HG03575 (cell line): ENCODE measurements at regions not wholly inside any gene's neighbourhood (a gene's known extent, or its start where the extent isn't known, plus 50 kb on each side); places are given as distances from the start of the nearest gene placed in this dataset.
A peak's percentile ranks its signal among the peaks of the same experiment; 100 is the strongest.
"Not testable (repeated sequence)": the region's sequence is repeated elsewhere in the genome, so short reads cannot be mapped to it uniquely, and the experiment has no call there.

Source experiments
- ATAC-seq: cut with Tn5 transposase; IDR thresholded peaks from one replicate; pipeline ENCODE4 v1.9.1; 2021; ENCODE audit not compliant: unreplicated experiment, insufficient number of reproducible peaks, low FRiP score; ENCODE audit errors: extremely low read depth

DNA sequence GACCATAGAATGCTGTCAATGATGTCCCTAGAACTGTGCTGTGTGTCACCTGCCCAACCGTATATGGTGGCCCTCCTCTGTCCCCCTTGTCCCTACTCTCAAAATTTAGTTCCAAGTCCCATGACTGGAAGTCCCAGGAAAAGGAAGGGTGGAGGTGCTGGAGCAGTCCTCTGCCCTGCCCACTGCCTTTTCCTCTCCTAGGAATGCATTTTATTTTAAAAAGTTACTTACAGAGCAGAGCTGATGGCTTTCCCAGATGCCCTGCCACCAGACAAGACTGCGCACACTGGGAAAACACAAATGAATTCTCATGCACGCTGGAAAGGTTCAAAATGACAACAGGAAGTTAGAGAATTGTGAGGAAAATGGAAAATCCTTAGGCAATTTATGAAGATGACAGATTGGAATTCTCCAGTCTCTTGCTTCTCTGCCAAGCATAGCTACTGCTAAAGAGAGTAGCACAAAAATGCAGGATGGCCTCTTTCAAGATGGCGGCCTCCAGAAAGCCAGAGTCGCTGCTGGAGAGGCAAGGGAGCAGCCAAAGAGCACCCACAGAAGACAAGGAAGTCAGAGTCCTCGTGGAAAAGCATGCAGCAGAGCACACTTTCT lies 117.1 kb upstream of the TSC22D1 start:
- no peak for ATAC-seq

DNA sequence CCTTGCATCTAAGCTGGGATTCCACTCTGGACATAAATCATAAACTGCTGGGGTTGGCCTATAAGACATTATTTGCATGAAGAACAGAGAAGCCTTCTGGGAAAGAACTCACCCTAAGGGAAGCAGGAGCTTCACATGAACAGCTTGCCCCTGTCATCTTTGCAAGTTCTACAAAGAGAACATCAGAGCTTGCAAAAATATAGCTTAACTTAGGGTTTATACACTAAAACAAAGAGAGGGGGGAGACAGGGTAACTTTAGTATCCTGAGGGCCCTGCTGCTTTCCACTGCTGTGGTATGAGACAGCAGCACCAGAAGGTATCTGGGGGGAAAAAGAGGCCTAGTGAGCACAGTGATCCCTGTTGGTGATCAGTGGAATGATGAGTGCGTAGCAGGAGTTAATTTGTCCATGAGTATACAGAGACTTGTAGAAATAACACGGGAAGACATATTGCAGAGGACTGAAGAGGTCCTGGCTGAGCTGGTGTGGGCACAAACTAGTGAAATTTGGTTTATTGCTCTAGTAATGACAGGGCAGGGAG lies 116.1 kb upstream of the TSC22D1 start:
- no peak for ATAC-seq

DNA sequence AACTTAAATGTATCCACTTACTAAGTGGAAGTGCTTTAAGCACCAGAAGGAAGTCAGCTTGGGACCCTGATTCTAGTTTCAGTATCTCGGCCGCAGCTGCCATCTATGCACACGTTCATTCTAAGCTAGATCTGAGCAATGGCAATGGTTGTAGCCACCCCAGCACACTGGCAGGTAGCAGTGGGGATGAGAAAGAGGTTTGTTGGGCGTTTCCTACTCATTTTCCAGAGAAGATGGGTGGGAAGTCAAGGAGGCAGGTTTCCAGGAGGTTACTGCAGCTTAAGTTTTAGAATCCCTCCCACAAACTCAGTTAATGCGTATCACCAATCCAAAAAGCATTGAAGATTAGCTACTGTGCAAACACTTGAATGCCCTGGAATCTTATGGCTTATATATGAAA lies 114.2 kb upstream of the TSC22D1 start:
- ATAC-seq, result no peak

DNA sequence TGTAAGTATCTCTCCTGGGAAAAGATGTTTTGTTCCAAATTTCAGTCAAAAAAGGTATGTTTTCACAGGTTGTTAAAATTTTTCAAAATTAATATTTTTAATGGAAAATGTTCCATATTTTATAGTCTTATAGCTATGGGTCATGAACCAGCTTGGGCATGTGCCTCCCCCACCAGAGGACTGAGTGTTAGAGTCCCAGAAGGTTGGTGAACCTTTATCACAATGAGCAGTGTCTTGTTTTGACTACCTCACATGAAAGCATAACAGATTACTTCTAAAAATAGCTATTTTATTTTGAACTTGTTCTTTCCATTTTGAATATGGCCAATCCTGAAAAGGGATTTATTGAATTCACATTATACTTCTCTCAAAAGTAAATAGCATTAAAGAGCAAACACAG lies 112.5 kb upstream of the TSC22D1 start:
- ATAC-seq, result no peak

DNA sequence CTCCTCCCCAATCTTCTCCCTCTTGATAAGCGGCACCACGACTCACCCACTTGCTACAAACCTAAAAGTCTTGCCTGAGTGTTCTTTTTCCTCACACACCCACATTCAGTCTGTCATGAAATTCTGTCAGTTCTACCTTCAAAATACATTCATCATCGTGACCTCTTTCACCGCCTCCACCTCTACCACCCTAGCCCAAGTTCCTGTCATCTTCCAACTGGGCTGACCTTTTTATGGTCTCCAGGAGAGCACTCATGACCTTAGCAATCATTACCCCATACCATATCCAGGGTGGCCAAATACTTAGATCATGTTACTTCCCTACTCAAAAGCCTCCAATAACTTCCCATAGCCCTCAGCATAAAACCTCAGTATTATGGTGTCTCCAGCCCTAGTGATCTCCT lies 110.4 kb upstream of the TSC22D1 start:
- ATAC-seq, result no peak

DNA sequence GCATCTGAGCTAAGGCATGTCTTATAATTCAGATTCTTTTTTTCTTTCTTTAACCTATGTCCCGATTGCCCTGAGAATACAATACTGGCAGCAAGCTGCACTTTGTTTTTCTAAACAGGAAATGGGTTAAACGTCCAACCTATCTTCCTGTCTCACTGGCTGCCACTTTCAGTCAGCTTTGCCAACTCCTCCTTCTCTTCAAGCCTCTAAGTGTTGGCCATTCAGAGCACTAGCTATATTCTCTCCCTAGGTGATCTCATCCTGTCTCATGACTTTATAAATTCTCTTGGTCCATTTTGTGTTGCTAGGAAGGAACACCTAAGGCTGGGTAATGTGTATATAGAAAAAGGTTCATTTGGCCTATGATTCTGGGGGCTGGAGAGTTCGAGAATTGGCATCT lies 109.5 kb upstream of the TSC22D1 start:
- ATAC-seq, result no peak

DNA sequence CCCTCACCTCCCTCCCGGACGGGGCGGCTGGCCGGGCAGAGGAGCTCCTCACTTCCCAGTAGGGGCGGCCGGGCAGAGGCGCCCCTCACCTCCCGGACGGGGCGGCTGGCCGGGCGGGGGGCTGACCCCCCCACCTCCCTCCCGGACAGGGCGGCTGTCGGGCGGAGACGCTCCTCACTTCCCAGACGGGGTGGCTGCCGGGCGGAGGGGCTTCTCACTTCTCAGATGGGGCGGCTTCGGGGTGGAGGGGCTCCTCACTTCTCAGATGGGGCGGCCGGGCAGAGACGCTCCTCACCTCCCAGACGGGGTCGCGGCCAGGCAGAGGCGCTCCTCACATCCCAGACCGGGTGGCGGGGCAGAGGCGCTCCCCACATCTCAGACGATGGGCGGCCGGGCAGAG lies 106.3 kb upstream of the TSC22D1 start:
- not testable (repeated sequence) for ATAC-seq

DNA sequence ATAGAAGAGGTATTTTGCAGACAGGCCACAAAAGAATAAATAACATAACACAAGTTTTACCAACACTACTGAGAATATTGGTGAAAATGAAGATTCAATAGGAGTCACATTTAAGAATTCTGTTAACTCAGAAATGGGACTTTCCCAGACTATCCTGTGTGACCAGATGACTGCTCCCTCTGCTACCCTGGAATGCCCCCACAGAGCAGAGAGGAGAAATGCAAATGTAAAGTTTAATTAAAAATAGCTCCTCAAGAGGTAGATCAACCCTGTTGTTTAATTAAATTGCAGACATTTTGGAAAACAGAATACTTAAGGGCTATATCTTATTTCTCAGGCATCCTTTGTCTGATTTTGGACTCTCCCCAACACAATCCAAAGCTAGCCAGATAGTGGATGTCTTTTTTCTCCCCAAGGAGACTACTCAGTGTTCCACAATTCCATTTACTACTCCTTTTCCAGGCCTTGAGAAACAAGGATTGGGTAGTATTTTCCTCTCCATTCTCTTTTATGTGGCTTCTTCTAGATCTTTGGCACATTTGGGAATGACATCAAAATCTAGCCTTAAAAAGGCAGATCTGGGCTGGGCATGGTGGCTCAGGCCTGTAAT lies 104.7 kb upstream of the TSC22D1 start:
- ATAC-seq, result no peak

DNA sequence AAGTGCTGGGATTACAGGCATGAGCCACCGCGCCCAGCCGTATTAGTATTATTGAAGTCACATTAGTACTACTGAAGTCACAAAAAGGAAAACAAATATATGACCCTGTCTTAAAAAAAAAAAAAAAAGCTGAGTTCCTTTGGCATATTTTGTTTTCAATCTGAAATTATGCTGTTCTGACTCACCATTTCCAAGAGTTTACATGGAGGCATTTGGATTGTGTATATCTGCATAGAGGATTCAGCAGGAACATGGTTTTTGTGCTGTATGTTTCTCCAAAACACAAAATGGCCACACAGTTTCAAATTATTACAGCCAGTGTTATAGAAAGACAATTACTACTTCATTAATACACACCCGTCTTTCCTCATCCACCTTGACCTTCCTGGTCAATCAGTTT lies 103.5 kb upstream of the TSC22D1 start:
- ATAC-seq, result no peak

DNA sequence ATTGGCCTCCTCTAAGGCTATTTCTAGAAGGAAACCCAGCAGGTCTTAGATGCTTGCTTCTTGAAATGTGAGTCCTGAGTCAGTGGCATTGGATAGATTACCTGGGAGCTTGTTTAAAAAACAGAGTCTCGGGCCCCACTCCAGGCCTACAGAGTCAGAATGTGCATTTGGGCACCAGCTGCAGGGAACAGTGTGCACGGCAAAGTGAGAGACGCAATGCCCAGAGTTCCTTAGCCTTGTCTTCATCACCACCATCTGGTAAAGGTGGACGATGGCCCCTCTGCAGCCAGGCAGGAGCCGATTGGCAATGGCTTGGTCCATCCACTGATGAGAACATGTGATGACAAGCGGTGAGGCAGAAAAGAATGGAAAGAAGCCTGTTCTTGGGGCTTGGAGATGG lies 102.1 kb upstream of the TSC22D1 start:
- ATAC-seq, result no peak

DNA sequence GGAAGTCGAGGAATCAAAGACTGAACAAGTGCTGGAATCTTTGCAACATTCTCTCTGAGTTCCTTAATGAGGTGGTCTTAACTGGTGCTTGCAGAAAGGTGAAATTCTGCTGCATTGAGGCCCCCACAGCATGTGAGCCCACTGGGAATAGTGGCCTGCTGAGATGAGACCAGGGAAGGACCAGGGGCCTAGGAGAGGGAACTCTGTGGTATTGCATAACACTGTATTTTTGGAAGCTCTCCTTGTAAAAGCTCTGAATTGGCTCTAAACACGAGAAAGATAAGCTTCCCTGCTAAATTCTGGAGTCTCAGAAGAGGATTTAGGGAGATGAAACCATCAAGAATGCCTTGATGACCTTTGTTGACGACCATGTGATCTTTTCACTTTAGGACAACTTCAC lies 100.4 kb upstream of the TSC22D1 start:
- no peak for ATAC-seq

DNA sequence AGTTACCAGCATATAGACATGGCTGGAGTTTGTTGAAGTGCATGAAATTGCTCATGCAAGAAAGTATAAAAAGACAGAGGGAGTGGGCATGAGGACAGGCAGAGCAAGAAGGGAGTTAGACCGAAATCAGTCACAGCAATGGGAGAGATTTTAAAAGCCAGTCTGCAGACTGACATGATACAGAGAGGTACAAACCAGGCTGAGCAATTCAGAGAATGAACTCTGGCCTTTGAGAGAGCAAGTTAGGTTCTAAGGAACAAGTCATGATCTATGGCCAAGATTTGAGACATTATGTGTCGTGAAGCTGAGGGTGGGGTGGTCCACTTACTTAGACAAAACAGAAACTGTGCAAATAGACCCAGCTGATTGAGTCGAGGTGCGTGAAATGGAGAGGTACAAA lies 93.4 kb upstream of the TSC22D1 start:
- ATAC-seq, result no peak

DNA sequence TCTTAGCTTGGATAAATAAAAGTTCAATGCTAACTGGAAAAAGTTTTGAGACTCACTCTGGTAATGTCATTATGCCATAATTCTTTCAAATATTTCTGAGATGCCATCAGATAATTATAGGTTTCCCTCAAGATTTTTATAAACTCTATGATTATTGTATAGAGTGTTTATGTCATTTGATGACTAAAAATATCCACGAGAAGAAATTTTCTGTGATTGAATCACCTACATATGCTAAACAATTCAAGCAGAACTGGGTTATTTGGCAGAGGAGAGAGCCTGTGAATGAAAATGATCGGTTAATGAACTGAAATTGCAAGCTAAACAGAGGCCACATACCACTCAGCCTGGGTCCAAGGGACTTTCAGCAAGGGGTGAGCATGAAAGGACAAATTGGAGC lies 92.6 kb upstream of the TSC22D1 start:
- ATAC-seq, result no peak

DNA sequence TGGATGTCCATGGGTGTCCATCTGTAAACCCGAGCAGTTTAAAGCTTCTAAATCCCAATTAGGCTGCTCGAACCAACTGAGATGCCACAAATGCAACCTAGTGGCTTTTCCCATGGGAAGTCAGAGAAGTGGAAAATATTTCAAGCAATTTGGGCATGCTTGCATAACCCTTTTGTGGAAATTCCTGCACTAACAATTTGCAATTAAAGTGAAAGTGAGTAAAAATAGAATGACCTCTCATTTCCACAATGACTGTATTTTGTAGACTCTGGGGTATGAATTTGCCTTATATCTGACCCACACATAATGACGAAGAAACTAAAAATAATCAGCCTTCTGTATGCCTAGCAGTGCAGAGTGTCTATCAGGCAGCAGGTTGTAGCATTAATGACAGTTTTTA lies 91.8 kb upstream of the TSC22D1 start:
- peak; percentile 76 for ATAC-seq

DNA sequence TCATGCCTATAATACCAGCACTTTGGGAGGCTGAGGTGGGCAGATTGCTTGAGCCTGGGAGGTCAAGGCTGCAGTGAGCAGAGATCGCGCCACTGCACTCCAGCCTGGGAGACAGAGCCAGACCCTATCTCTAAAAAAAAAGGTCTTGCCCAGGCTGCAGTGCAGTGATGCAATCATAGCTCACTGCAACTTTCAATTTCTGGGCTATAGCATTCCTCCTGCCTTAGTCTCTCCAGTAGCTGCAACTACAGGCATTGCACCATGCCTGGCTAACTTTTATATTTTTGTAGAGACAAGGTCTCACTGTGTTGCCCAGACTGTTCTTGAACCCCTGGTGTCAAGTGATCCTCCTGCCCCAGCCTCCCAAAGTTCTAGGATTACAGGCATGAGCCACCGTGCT lies 90.4 kb upstream of the TSC22D1 start:
- ATAC-seq, result not testable (repeated sequence)

DNA sequence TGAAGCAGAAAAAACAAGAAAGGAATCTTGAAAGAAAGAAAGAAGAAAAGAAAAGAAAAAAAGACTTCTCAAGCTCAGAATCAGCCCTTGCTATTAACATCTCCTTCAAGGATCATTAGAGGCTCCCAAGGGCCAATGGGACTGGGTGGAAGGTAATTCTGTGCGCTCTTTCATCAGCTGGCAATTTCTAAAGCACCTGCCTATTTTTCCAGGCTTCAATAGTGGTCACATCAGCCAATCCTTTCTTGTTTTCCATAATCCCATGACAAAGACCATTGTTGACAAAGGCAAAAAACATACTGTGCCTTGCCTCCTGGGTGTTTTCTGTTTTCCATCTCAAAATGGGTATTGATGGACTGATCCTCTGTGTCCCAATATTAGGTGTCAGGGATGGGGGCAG lies 88.2 kb upstream of the TSC22D1 start:
- ATAC-seq, result no peak

DNA sequence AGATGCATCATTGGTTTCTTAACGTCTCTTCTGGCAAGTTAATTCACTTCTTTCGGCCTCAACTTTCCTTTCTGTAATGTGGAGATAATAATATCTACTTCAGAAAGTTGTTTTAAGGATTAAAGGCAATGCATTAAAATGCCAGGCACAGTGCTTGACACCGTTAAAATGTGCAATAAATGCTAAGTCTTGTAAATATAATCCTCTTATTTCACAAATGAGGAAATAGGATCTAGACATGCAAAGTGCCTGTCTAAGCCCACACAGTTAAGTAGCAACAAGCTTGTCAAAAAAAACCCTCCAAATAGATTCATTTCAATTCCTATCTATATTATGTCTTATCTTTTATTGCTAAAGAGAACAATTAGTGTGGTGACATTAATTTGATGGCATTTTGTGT lies 86.4 kb upstream of the TSC22D1 start:
- no peak for ATAC-seq

DNA sequence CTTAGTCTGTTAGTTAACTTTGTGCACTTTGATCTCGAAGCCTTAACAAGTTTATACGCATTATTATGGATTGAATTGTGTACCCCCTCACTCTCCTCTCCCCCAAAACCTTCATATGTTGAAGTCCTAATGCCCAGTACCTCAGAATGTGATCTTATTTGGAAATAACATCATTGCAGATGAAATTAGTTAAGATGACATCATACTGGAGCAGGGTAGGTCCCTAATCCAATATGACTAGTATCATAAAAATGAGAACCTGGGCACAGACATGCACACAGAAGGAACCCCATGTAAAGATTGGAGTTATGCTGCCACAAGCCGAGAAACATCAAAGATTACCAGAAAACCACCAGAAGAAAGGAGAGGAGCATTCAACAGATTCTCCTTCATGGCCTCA lies 85.8 kb upstream of the TSC22D1 start:
- no peak for ATAC-seq

DNA sequence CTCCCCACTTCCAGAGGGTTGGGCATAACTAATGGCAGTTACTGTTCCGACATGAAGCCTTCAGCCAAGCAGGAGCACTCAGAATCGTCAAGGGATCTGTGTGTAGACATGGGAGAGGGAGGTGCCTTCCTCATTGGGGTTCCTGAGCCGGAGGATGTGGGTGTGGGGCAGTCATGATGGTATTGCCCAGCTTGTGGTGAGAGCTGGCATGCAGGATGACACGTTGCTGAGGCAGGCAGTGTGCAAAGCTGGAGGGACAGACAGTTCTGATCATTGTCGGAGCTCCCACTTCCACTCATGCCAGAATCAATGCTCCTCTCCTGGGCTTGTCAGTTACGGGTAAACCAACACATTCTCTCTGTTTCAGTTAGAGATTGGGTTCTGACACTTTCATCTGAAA lies 83.9 kb upstream of the TSC22D1 start:
- no peak for ATAC-seq

DNA sequence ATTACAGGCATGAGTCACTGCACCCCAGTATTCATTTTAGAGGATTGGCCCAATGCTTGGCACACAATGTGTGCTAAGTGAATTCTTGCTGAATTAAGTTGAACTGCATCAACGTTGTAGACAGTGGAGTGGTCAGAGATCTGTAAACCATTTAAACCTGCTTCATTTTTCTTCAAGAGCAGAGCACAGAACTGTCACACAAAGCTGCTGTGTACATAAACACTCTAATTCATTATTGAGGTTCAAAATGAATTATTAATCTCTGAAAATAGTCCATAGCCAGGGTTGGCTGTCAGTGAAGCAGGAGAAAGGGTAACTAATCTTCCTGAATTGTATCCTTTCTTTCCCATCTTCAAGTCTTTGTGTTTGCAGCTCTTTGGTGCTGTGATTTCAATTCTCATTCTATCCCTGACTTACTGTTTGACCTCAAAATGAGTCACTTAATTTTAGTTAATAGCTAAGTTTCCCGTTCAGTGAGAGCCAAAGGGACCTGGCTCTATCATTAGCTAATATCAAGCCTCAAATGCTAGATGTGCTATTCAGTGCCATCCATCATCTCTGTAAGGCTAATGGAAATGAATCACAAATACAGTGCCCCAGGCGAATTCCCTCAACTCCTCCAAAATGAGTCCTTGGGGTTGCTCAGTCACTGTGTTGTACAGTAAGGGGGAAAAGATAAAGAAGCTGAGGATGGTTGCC lies 77.0 kb upstream of the TSC22D1 start:
- no peak for ATAC-seq
